SK-N-SH treated with all-trans-retinoic acid at 6 μM for 48 hours (cell line): ENCODE measurements at regions not wholly inside any gene's neighbourhood (a gene's known extent, or its start where the extent isn't known, plus 50 kb on each side); places are given as distances from the start of the nearest gene placed in this dataset.

Source experiments
- ATAC-seq: fragments of 200-7000 bp; cut with Tn5 transposase; 3 replicates; pipeline ENCODE4 v1.9.1; 2020; ENCODE audit warnings: mild to moderate bottlenecking, moderate library complexity
- ARNTL ChIP-seq: fragments of 450-650 bp; formaldehyde crosslinking; IDR thresholded peaks from 2 replicates; pipeline ENCODE4 v1.5.0; 2020; ENCODE audit warnings: low read depth, mild to moderate bottlenecking, moderate library complexity, borderline replicate concordance
- BACH2 ChIP-seq: fragments of 250-450 bp; sonication (Bioruptor Pico); IDR thresholded peaks from 2 replicates; pipeline ENCODE4 v1.9.0; 2021; ENCODE audit warnings: mild to moderate bottlenecking, borderline replicate concordance
- CREB5 ChIP-seq: fragments of 250-450 bp; sonication (Bioruptor Pico); IDR thresholded peaks from 2 replicates; pipeline ENCODE4 v1.5.1; 2020; ENCODE audit warnings: low read depth, mild to moderate bottlenecking, moderate library complexity
- CSDC2 ChIP-seq: fragments of 250-450 bp; sonication (Bioruptor Pico); IDR thresholded peaks from 2 replicates; pipeline ENCODE4 v1.5.0; 2020; ENCODE audit warnings: mild to moderate bottlenecking, moderate library complexity
- CSRNP3 ChIP-seq: fragments of 250-450 bp; sonication (Bioruptor Pico); IDR thresholded peaks from 2 replicates; pipeline ENCODE4 v1.5.1; 2021; ENCODE audit warnings: mild to moderate bottlenecking, moderate library complexity
- ESRRG ChIP-seq: fragments of 250-450 bp; sonication (Bioruptor Pico); IDR thresholded peaks from 2 replicates; pipeline ENCODE4 v1.6.1; 2021; ENCODE audit warnings: mild to moderate bottlenecking
- ISL1 ChIP-seq: fragments of 250-450 bp; sonication (Bioruptor Pico); IDR thresholded peaks from 2 replicates; pipeline ENCODE4 v2.1.2; 2022; ENCODE audit warnings: mild to moderate bottlenecking, moderate library complexity
- OSR1 ChIP-seq: fragments of 250-450 bp; sonication (Bioruptor Pico); IDR thresholded peaks from 2 replicates; pipeline ENCODE4 v1.8.0; 2022; ENCODE audit warnings: moderate library complexity, mild to moderate bottlenecking, inconsistent platforms
- PATZ1 ChIP-seq: fragments of 250-450 bp; sonication (Bioruptor Pico); IDR thresholded peaks from 2 replicates; pipeline ENCODE4 v1.8.0; 2020; ENCODE audit warnings: mild to moderate bottlenecking, moderate library complexity, borderline replicate concordance
- POU6F1 ChIP-seq: fragments of 250-450 bp; sonication (Bioruptor Pico); IDR thresholded peaks from 2 replicates; pipeline ENCODE4 v1.8.0; 2021; ENCODE audit warnings: low read depth, mild to moderate bottlenecking, moderate library complexity, borderline replicate concordance
- SNAI2 ChIP-seq: fragments of 250-450 bp; sonication (Bioruptor Pico); IDR thresholded peaks from 2 replicates; pipeline ENCODE4 v1.5.0; 2020; ENCODE audit warnings: mild to moderate bottlenecking, moderate library complexity
- TCF4 ChIP-seq: fragments of 250-450 bp; sonication (Bioruptor Pico); IDR thresholded peaks from 2 replicates; pipeline ENCODE4 v1.8.0; 2021; ENCODE audit warnings: mild to moderate bottlenecking, moderate library complexity, borderline replicate concordance
- TOX ChIP-seq: fragments of 250-450 bp; sonication (Bioruptor Pico); IDR thresholded peaks from 2 replicates; pipeline ENCODE4 v1.8.0; 2021; ENCODE audit warnings: mild to moderate bottlenecking, moderate library complexity, borderline replicate concordance
- TSHZ2 ChIP-seq: fragments of 250-450 bp; sonication (Bioruptor Pico); IDR thresholded peaks from 2 replicates; pipeline ENCODE4 v1.5.0; 2020; ENCODE audit warnings: mild to moderate bottlenecking, moderate library complexity
- ZC3H10 ChIP-seq: fragments of 250-450 bp; sonication (Bioruptor Pico); IDR thresholded peaks from 2 replicates; pipeline ENCODE4 v1.5.1; 2021; ENCODE audit warnings: mild to moderate bottlenecking, moderate library complexity
- ZFP30 ChIP-seq: fragments of 450-650 bp; formaldehyde crosslinking; IDR thresholded peaks from 2 replicates; pipeline ENCODE4 v1.5.0; 2022; ENCODE audit warnings: mild to moderate bottlenecking, moderate library complexity
- ZNF565 ChIP-seq: fragments of 450-650 bp; formaldehyde crosslinking; conservative IDR thresholded peaks from 2 replicates; pipeline ENCODE4 v1.5.0; 2020; ENCODE audit warnings: low read depth, mild to moderate bottlenecking, moderate library complexity
- ZNF70 ChIP-seq: fragments of 450-650 bp; formaldehyde crosslinking; IDR thresholded peaks from 2 replicates; pipeline ENCODE4 v1.5.0; 2020; ENCODE audit warnings: mild to moderate bottlenecking, moderate library complexity
- ZNF8 ChIP-seq: fragments of 450-650 bp; formaldehyde crosslinking; IDR thresholded peaks from 2 replicates; pipeline ENCODE4 v1.5.0; 2020; ENCODE audit warnings: mild to moderate bottlenecking, moderate library complexity

GRCh38 chr3:8371960-8372463 is 129.6 kb upstream of the LMCD1 start (continued):
- no peak for TF ChIP-seq PATZ1
- TF ChIP-seq ZNF8 (CRISPR knock-in tag) = no peak
- TF ChIP-seq, all 23 proteins: peak for 0

- no peak for ATAC-seq
- TF ChIP-seq SNAI2 (CRISPR knock-in tag) (no peak), PATZ1 (no peak), TOX (CRISPR knock-in tag) (no peak), ZNF8 (CRISPR knock-in tag) (no peak), CREB5 (no peak), POU6F1 (CRISPR knock-in tag) (no peak)
Observed at GRCh38 chr3:8380904-8381704, 120.5 kb upstream of the LMCD1 start.

- TF ChIP-seq TOX (CRISPR knock-in tag) (no peak), TCF4 (CRISPR knock-in tag) (no peak), SNAI2 (CRISPR knock-in tag) (no peak)
- ATAC-seq = no peak
Observed at GRCh38 chr3:8385848-8386620, 115.6 kb upstream of the LMCD1 start.

GRCh38 chr3:8387571-8387970 is 114.1 kb upstream of the LMCD1 start:
- ATAC-seq = no peak
- TF ChIP-seq BACH2 (CRISPR knock-in tag) = no peak
- no peak for TF ChIP-seq SNAI2 (CRISPR knock-in tag)
- no peak for TF ChIP-seq ZC3H10 (CRISPR knock-in tag)
- TF ChIP-seq CREB5 = no peak
- TF ChIP-seq TSHZ2 = no peak
- no peak for TF ChIP-seq CSDC2 (CRISPR knock-in tag)
- no peak for TF ChIP-seq OSR1 (CRISPR knock-in tag)
- TF ChIP-seq ZFP30 (CRISPR knock-in tag) = no peak
- no peak for TF ChIP-seq ZNF8 (CRISPR knock-in tag)
- no peak for TF ChIP-seq ARNTL (CRISPR knock-in tag)
- no peak for TF ChIP-seq PATZ1
- no peak for TF ChIP-seq CSRNP3 (CRISPR knock-in tag)
- no peak for TF ChIP-seq ZNF70
- TF ChIP-seq ZNF565 (CRISPR knock-in tag) = no peak
- no peak for TF ChIP-seq ISL1 (CRISPR knock-in tag)
- TF ChIP-seq ESRRG (CRISPR knock-in tag) = no peak
